HG02588 (cell line): ENCODE measurements at regions not wholly inside any gene's neighbourhood (a gene's known extent, or its start where the extent isn't known, plus 50 kb on each side); places are given as distances from the start of the nearest gene placed in this dataset.
"Not testable (repeated sequence)": the region's sequence is repeated elsewhere in the genome, so short reads cannot be mapped to it uniquely, and the experiment has no call there.

Experiments
- ATAC-seq: cut with Tn5 transposase; IDR thresholded peaks from one replicate; pipeline ENCODE4 v1.9.1; 2021; ENCODE audit warnings: mild to moderate bottlenecking, moderate library complexity; ENCODE audit not compliant: unreplicated experiment

DNA sequence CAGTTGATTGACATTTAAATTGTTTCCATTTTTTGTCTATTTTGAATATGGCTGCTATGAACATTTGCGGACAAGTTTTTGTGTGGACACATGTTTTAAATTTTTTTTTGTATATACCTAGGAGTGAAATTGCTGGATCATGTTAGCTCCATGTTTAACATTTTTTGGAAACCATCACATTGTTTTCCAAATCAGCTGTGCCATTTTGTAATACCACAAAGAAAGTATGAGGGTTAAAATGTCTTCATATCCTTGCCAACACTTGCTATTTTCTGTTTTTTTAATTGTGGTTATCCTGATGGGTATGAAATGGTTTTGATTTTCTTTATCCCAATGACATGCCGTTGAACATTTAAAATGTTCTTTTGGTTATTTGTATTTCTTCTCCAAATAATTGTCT, 52.1 kb downstream of the CARTPT start:
- no peak for ATAC-seq

DNA sequence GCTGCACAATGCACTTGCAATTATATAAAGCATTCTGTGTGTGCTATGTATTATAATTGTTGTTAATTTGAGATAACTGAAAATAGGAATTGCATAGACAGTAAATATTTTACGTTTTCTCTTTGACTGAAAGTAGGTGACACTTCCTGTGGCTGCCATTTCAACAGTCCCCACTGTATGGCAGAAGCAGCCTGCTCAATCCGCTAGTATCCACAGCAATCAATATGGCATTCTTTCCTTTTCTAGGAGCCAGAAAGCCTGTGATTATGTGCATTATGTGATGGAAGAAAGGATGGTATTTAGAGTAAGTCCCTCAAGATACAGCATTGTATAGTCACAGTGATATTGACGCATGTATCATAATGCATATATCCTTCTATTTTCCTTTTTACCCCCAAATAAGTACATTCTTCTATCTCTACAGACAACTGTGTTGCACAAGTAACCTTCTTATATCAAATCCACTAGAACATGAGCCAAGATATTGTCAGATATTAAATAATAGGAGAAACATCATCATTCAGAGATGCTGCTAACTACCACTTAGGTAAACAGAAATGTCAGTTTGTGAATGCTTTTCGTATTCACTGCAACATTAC, 59.7 kb downstream of the CARTPT start:
- no peak for ATAC-seq

DNA sequence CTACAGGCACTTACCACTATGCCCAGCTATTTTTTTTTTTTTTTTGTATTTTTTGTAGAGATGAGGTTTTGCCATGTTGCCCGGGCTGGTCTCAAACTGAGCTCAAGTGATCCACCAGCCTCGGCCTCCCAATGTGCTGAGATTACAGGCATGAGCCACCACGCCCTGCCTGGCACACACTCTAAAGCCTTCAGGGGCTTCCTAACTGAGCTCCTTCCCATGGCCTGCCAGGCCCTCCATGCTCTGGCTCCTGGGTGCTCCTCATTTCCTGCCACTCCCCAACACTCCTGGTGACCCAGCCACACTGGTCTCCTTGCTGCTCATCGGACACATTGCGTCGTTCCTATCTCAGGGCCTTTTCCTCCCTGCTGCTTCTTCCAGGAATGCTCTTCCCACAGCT, 61.5 kb downstream of the CARTPT start:
- no peak for ATAC-seq

GRCh38 chr5:71782393-71782770, 63.3 kb downstream of the CARTPT start:
- peak; percentile 15 for ATAC-seq

GRCh38 chr5:71782771-71783770, 64.0 kb downstream of the CARTPT start:
- ATAC-seq: peak; percentile 98

DNA sequence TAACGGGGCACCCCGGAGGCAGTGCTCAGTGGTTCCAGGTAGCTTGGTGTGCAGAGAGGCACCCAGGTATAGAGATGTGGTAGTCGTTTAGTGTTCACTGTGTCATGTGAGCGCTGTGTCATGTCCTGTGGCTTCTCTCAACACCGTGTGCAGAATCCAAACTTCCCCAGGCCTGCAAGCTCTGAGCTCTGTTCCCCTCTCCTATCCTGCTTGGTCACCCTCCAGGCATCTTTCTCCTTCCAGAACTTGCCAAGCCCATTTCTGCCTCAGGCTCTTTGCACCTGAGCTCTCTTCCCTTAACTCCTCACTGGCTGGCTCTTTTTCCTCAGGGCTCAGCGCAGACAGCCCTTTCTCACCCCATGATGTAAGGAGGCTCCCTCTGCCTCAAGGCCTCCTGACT, 64.8 kb downstream of the CARTPT start:
- ATAC-seq: no peak

GRCh38 chr5:71786337-71787055, 67.4 kb downstream of the CARTPT start:
- ATAC-seq: no peak

DNA sequence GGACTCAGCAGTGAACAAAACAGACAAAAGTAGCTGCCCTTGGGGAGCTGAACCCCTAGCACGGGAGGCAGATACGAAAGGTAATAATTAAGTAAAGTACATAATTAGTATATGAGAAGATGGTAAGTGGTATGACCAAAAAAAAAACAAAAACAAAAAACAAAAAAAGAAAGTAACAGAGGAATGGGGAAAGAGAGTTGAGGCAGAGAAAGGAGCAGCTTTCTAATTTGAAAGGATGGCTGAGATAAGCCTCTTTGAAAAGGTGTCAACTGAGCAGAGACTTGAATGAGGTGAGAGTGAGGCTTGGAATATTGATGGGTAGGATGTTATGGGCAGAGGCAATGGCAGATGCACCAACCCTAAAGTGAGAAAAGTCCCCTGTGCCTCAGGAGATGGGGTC, 69.7 kb downstream of the CARTPT start:
- no peak for ATAC-seq

DNA sequence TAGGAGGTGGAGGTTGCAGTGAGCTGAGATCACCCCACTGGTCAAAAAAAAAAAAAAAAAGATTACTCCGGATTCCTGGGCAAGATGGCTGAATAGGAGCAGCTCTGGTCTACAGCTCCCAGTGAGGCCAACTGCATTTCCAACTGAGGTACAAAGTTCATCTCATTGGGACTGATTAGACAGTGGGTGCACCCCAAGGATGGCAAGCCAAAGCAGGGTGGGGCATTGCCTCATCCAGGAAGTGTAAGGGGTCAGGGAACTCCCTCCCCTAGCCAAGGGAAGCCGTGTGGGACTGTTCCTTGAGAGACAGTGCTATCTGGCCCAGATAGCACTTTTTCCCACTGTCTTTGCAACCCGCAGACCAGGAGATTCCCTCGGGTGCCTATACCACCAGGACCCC, 70.7 kb downstream of the CARTPT start:
- ATAC-seq: no peak

DNA sequence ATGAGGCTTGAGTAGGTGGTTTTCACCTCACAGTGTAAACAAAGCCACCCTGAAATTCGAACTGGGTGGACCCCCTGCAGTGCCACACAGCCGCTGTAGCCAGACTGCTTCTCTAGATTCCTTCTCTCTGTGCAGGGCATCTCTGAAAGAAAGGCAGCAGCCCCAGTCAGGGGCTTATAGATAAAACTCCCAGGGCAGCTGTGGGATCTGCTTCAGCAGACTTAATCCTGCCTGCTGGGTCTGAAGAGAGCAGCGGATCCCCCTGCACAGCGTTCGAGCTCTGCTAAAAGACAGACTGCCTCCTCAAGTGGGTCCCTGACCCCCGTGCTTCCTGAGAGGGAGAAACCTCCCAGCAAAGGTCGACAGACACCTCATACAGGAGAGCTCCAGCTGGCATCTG, 71.4 kb downstream of the CARTPT start:
- no peak for ATAC-seq

DNA sequence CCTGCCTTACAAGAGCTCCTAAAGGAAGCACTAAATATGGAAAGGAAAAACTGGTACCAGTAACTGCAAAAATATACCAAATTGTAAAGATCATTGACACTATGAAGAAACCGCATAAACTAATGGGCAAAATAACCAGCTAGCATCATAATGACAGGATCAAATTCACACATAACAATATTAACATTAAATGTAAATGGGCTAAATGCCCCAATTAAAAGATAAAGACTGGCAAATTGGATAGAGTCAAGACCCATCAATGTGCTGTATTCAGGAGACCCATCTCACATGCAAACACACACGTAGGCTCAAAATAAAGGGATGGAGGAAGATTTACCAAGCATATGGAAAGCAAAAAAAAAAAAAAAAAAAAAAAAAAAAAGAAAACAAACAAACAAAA, 73.0 kb downstream of the CARTPT start:
- ATAC-seq: not testable (repeated sequence)

- no peak for ATAC-seq
Measured at GRCh38 chr5:71794061-71794695, 75.1 kb downstream of the CARTPT start.

- no peak for ATAC-seq
Measured at GRCh38 chr5:71802673-71803072, 83.6 kb downstream of the CARTPT start.

- no peak for ATAC-seq
Measured at GRCh38 chr5:71806711-71807110, 87.6 kb downstream of the CARTPT start.

GRCh38 chr5:71807909-71808308, 88.8 kb downstream of the CARTPT start:
- ATAC-seq: no peak

DNA sequence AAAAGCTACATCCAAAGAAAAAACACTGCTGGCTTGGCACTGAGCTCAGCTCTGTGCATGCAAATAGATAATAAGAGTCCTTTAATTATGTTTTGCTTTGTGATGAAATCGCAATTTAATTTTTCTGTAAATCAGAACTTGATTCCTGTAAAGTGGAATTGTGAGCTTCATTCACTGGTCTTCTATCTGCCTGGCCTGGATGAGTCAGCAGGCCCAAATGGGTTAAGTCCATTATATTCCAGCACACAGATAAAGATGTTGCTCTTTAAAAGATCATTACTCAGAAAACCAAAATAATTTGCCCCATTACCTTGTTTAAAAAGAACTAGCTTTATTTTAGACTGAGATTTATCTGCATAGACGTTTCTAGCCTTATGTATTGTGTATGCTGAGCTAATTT, 90.4 kb downstream of the CARTPT start:
- ATAC-seq: no peak

- no peak for ATAC-seq
Measured at GRCh38 chr5:71810023-71810422, 90.9 kb downstream of the CARTPT start.

DNA sequence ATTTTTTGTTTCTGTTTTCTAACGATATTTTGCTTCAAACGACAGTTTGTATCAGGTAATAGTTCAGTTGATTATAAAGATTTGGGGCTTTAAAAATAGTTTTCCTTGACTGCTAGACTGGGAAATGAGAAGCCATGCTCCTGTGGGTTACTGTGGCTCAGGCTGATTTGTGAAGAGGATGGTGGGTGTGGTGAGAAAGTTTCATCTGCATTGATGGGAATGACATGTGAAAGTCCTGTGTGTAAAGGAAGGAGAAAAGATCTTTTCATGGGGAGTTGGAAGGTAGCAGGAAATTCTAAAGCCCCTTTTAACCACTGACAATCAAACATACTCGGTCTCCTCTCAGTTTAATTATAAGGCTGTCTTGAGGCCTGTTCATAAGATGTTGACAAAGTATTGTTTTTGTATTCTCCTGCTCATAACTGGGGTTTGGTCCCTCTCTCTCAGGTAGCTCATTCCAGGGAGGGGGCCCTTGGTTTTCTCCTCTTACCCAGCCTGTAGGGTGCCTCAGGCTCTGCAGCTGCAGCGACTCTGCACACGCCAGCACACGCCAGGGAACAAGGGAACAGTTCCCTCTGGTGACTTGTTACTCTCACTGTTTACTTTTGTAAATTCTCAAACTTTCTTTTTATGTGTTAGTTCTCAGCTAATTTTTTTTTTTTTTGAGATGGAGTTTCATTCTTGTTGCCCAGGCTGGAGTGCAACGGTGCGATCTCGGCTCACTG, 91.6 kb downstream of the CARTPT start:
- ATAC-seq: no peak

DNA sequence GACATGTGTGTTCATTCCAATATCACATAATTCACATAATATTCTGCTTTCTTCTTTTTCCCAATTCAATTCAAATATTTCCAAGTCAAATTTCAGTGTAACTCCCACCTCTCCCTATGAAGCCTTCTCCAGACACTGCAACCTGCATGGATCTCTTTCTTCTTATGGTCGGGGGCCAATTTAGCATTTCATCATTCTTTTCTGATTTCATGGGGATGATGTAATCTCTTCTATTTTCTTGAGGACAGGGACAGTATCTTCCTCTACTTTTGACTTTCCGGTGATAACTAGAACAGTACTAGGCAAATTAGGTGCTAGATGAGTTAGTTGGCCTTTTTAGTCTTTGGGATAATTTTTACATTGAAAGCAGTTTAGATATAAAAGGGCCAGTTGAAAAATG, 92.7 kb downstream of the CARTPT start:
- no peak for ATAC-seq

DNA sequence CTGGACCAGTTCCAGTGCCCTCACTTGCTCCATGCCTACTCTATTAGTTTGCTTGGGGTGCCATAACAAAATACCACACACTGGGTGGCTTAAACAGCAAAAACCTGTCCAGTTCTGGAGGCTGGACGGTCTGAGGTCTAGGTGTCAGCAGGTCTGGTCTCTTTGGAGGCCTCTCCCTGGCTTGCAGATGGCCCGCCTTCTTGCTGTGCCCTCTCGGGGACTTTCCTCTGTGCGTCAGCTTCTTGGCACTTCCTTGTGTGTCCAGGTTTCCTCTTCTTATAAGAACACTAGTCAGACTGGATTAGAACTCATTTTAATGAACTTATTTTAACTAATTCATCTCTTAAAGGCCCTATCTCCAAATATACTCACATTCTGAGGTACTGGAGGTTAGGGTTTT, 97.2 kb downstream of the CARTPT start:
- no peak for ATAC-seq

DNA sequence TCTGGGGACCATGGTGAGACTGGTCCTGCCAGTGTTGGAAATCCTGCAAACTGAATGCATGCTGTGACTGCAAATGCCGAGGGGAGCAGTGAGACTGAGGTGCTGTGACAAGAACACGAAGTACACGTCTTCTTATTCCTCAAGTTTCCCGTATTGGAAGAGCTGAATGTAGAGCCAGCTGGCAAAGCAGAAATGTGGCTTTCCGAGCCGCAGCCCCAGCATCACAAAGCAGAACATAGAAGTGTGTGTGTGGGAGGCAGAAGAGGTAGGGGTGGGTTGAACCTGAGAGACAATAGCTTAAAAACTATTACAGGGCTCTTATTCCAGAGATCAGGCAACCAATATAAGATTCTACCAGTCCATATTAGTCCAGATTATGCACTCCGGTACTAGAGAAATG, 98.8 kb downstream of the CARTPT start:
- no peak for ATAC-seq
